ENCODE measurements at regions not wholly inside any gene's neighbourhood (a gene's known extent, or its start where the extent isn't known, plus 50 kb on each side); places are given as distances from the start of the nearest gene placed in this dataset.
"Not testable (repeated sequence)": the region's sequence is repeated elsewhere in the genome, so short reads cannot be mapped to it uniquely, and the experiment has no call there.

- CTCF ChIA-PET; dilution Hi-C loops (cut with MboI; ENCODE audit: extremely low pct_ligation_motif_present, low sequenced_read_pairs); H4K20me1 ChIP-seq (replicated peaks; ENCODE audit: control insufficient read depth, extremely low read depth, insufficient read depth, low read length); intact Hi-C loops (cut with micrococcal nuclease); H3K9me1 ChIP-seq (replicated peaks; ENCODE audit: control insufficient read depth, extremely low read depth, insufficient read depth, low read length); H3K4me3 ChIP-seq (replicated peaks in 1 of 3; ENCODE audit: insufficient read depth in 1 of 3, low read depth in 1 of 3, low read length in 3 of 3); H3K27me3 ChIP-seq (ENCODE audit: control insufficient read depth in 2 of 2, insufficient read depth in 2 of 2, low read length in 2 of 2); H3K4me1 ChIP-seq (ENCODE audit: control insufficient read depth, extremely low read depth, insufficient read depth, low read length); H3K36me3 ChIP-seq (ENCODE audit: control insufficient read depth in 2 of 2, extremely low read depth in 1 of 2, insufficient read depth in 2 of 2, low read length in 2 of 2); H3K27ac ChIP-seq (ENCODE audit: insufficient read depth, low read depth, low read length); H3K9me3 ChIP-seq (replicated peaks; ENCODE audit: control insufficient read depth, insufficient read depth, low read length); H3K4me2 ChIP-seq (ENCODE audit: insufficient read depth, low read length); H2AFZ ChIP-seq (ENCODE audit: low read depth, low read length); BruUV-seq (replicated peaks); H3K79me2 ChIP-seq (ENCODE audit: control insufficient read depth, insufficient read depth, low read length); FAIRE-seq; DNase-seq (ENCODE audit: low read depth, low spot score); POLR2A ChIA-PET; H3K9ac ChIP-seq (replicated peaks; ENCODE audit: extremely low read depth, insufficient read depth, low read length): not testable (repeated sequence)
These were observed 238.9 kb downstream of the TMEM121 start for GRCh38 chr14:105765072-105765825.

GRCh38 chr14:105765893-105766614, 239.7 kb downstream of the TMEM121 start:
- TF ChIP-seq MYC (IDR thresholded peaks at IDR 0.05; ENCODE audit: low read depth, low read length) = no peak
- TF ChIP-seq JUN (IDR thresholded peaks at IDR 0.05; ENCODE audit: borderline replicate concordance, insufficient read depth, insufficient read length, low read depth) = no peak
- no peak for TF ChIP-seq POLR2A (IDR thresholded peaks at IDR 0.05; ENCODE audit: low read depth, low read length)
- TF ChIP-seq EZH2 (IDR thresholded peaks at IDR 0.05; ENCODE audit: borderline replicate concordance, low read depth, low read length, severe bottlenecking) = no peak
- TF ChIP-seq POLR2AphosphoS5 (IDR thresholded peaks at IDR 0.05; ENCODE audit: insufficient read depth, low read depth, low read length) = no peak
- no peak for TF ChIP-seq FOS (IDR thresholded peaks at IDR 0.05; ENCODE audit: borderline replicate concordance, insufficient read depth, low read length)
- TF ChIP-seq CTCF (IDR thresholded peaks at IDR 0.05; ENCODE audit: extremely low read depth in 1 of 2, insufficient read depth in 1 of 2, low read depth in 1 of 2, low read length in 2 of 2) = no peak
- no peak for TF ChIP-seq MAX (IDR thresholded peaks at IDR 0.05; ENCODE audit: insufficient read depth, insufficient read length)
- no peak for TF ChIP-seq GATA2 (IDR thresholded peaks at IDR 0.05; ENCODE audit: insufficient read depth, insufficient read length, low read depth, low read length)
- Histone ChIP-seq H2AFZ (ENCODE audit: low read depth, low read length) (no peak overlapping the region), H4K20me1 (replicated peaks; ENCODE audit: control insufficient read depth, extremely low read depth, insufficient read depth, low read length) (no peaks in the 10 kb centered on the region), H3K4me2 (ENCODE audit: insufficient read depth, low read length) (no peak overlapping the region), H3K9me1 (replicated peaks; ENCODE audit: control insufficient read depth, extremely low read depth, insufficient read depth, low read length) (no peaks in the 10 kb centered on the region), H3K4me3 (replicated peaks in 1 of 3; ENCODE audit: insufficient read depth in 1 of 3, low read depth in 1 of 3, low read length in 3 of 3) (no peak overlapping the region), H3K4me1 (ENCODE audit: control insufficient read depth, extremely low read depth, insufficient read depth, low read length) (no peaks in the 10 kb centered on the region), H3K79me2 (ENCODE audit: control insufficient read depth, insufficient read depth, low read length) (no peaks in the 10 kb centered on the region), H3K9me3 (replicated peaks; ENCODE audit: control insufficient read depth, insufficient read depth, low read length) (peaks cover 4% of the 10 kb centered on the region), H3K9ac (replicated peaks; ENCODE audit: extremely low read depth, insufficient read depth, low read length) (no peak overlapping the region), H3K27ac (ENCODE audit: insufficient read depth, low read depth, low read length) (no peak overlapping the region), H3K36me3 (ENCODE audit: control insufficient read depth in 2 of 2, extremely low read depth in 1 of 2, insufficient read depth in 2 of 2, low read length in 2 of 2) (no peaks in the 10 kb centered on the region), H3K27me3 (ENCODE audit: control insufficient read depth in 2 of 2, insufficient read depth in 2 of 2, low read length in 2 of 2) (no peaks in the 10 kb centered on the region)
- intact Hi-C loops (cut with micrococcal nuclease) (no loop called here), dilution Hi-C loops (cut with MboI; ENCODE audit: extremely low pct_ligation_motif_present, low sequenced_read_pairs) (no loop called here)
- FAIRE-seq (no peak), DNase-seq (ENCODE audit: low read depth, low spot score) (no peak)
- no TSS peak for BruUV-seq (replicated peaks)
- ChIA-PET POLR2A (no interaction called here), CTCF (no interaction called here)

Measured in endothelial cell of umbilical vein (primary cell).